Uterus (tissue), 3 donors: ENCODE measurements at regions not wholly inside any gene's neighbourhood (a gene's known extent, or its start where the extent isn't known, plus 50 kb on each side); places are given as distances from the start of the nearest gene placed in this dataset.

Experiments
- DNase-seq, 2 donors: peaks; one replicate each; pipeline ENCODE4 v3.0.0-alpha.2; 2019 to 2020
- H3K27ac ChIP-seq, 2 donors: fragments of 200-600 bp; sonication (generic); 1 replicate in 1 of 2; 2 replicates in 1 of 2; pipeline ENCODE4 v1.5.1; 2016 to 2018
- H3K27me3 ChIP-seq, 2 donors: fragments of 200-600 bp; sonication (generic); one replicate each; pipeline ENCODE4 v1.5.1; 2018 to 2019; ENCODE audit warnings: control low read depth in 1 of 2
- H3K36me3 ChIP-seq, 2 donors: fragments of 200-600 bp; sonication (generic); one replicate each; pipeline ENCODE4 v1.5.1; 2019; ENCODE audit warnings: control low read depth in 1 of 2
- H3K4me1 ChIP-seq, 2 donors: fragments of 200-600 bp; sonication (generic); one replicate each; pipeline ENCODE4 v1.5.1; 2018 to 2019; ENCODE audit warnings: control low read depth in 1 of 2
- H3K4me3 ChIP-seq, 2 donors: fragments of 200-600 bp; sonication (generic); 1 replicate in 1 of 2; 2 replicates in 1 of 2; pipeline ENCODE4 v1.5.1; 2018 to 2019; ENCODE audit warnings: mild to moderate bottlenecking in 1 of 2
- H3K9me3 ChIP-seq, 2 donors: fragments of 200-600 bp; sonication (generic); one replicate each; pipeline ENCODE4 v1.5.1; 2019; ENCODE audit warnings: control low read depth in 1 of 2
- CTCF ChIP-seq, 4 experiments: fragments of 200-600 bp in 2 of 4; fragments of 450-650 bp in 2 of 4; sonication (generic) in 2 of 4; IDR thresholded peaks; one replicate each; pipeline ENCODE4 v1.5.1; 2016 to 2019; ENCODE audit warnings: antibody characterized with exemption in 4 of 4, mild to moderate bottlenecking in 2 of 4, moderate library complexity in 1 of 4
- POLR2A ChIP-seq, 2 donors: fragments of 450-650 bp; IDR thresholded peaks; one replicate each; pipeline ENCODE4 v1.6.1; 2016; ENCODE audit warnings: antibody characterized with exemption in 2 of 2, mild to moderate bottlenecking in 1 of 2, moderate library complexity in 1 of 2
- intact Hi-C: fragments of 100-400 bp; cut with DNase I; formaldehyde crosslinking; loops from one replicate; pipeline ENCODE4 v1.15.1; 2023; ENCODE audit warnings: low total_unique reads
- donor health status: DM: yes; HTN: yes; CAD: no.

DNA sequence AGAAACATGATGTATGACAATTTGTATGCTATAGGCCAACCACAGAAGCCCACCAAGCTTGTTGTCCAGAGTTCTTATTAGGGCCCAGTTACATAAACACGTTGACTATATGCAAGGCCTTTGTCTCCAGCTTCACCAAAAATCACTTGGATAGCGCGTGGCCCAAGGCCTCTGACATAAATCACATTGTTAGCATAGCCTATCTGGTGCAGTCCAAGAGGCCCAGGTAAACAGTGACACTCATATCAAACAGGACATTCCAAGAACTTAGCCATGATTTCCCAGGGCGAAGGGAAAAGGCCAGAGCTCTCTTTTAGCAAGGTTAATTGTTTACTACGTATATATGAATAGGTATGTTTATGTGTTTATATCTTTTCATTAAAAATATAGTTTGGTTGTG lies 337.2 kb upstream of the CELF2 start:
- Histone ChIP-seq H3K9me3 (no peaks in the 10 kb centered on the region), H3K27ac (no peak overlapping the region), H3K36me3 (no peaks in the 10 kb centered on the region), H3K27me3 (no peaks in the 10 kb centered on the region), H3K4me1 (no peaks in the 10 kb centered on the region), H3K4me3 (no peak overlapping the region)
- no peak for DNase-seq
- intact Hi-C loops: no loop called here
- no peak for TF ChIP-seq POLR2A (IDR thresholded peaks at IDR 0.05)
- no peak for TF ChIP-seq CTCF (IDR thresholded peaks at IDR 0.05)

DNA sequence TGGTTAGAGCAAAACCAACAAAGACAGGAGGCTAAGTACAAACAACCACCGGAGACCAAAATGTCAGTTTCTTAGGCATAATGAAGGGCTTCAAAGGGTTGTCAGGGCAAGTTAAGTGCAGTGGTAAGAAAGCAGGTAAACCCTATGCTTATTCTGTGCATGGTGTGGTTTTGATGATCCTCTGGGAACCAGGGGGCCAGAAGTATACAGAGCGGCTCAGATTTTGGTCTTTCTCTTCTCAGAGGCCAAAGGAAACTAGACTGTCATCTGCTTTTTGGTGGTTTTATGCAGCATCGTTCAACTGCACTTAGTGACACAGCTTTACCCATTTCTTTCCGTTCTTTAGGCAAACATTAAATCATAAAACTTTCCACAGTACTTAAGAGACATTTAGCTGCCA lies 332.7 kb upstream of the CELF2 start:
- H3K9me3 ChIP-seq: no peaks in the 10 kb centered on the region
- no peak for TF ChIP-seq POLR2A (IDR thresholded peaks at IDR 0.05)
- no peak for TF ChIP-seq CTCF (IDR thresholded peaks at IDR 0.05)
- H3K4me1 ChIP-seq: no peaks in the 10 kb centered on the region
- no peaks in the 10 kb centered on the region for H3K27me3 ChIP-seq
- no peak for DNase-seq
- no peak overlapping the region for H3K27ac ChIP-seq
- no peaks in the 10 kb centered on the region for H3K36me3 ChIP-seq
- no peak overlapping the region for H3K4me3 ChIP-seq
- intact Hi-C loops: no loop called here

DNA sequence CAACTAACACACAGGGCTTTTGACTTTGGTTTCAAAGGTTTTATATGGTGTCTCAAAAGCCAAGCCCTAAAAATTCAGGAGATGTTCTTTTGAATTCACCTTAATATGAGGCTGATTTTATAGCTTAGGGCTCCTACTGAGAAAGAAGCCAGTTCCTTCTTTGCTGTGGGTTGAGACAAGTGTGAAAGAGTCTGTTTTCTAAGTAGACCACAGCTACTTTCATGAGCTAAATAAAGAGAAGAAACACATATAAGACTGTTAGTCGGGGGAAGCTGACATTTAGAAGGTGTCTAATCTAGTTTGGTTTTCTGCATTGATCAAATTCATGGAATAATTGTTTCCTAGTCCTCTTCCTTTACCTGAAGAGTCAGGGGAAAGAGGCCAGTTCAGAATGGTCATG lies 332.1 kb upstream of the CELF2 start:
- no peak overlapping the region for H3K4me3 ChIP-seq
- no peak for DNase-seq
- H3K4me1 ChIP-seq: no peaks in the 10 kb centered on the region
- H3K9me3 ChIP-seq: no peaks in the 10 kb centered on the region
- intact Hi-C loops: no loop called here
- no peaks in the 10 kb centered on the region for H3K27me3 ChIP-seq
- H3K36me3 ChIP-seq: no peaks in the 10 kb centered on the region
- H3K27ac ChIP-seq: no peak overlapping the region
- TF ChIP-seq CTCF (IDR thresholded peaks at IDR 0.05) (no peak), POLR2A (IDR thresholded peaks at IDR 0.05) (no peak)

GRCh38 chr10:10687751-10688150 lies 329.9 kb upstream of the CELF2 start:
- Histone ChIP-seq H3K9me3 (no peaks in the 10 kb centered on the region), H3K27ac (no peak overlapping the region), H3K36me3 (no peaks in the 10 kb centered on the region), H3K4me1 (no peaks in the 10 kb centered on the region), H3K27me3 (no peaks in the 10 kb centered on the region), H3K4me3 (no peak overlapping the region)
- no peak for DNase-seq
- intact Hi-C loops: no loop called here
- TF ChIP-seq POLR2A (IDR thresholded peaks at IDR 0.05) (no peak), CTCF (IDR thresholded peaks at IDR 0.05) (no peak)

- DNase-seq: no peak
- TF ChIP-seq POLR2A (IDR thresholded peaks at IDR 0.05): no peak
- TF ChIP-seq CTCF (IDR thresholded peaks at IDR 0.05): no peak
- Histone ChIP-seq H3K27ac (no peak overlapping the region), H3K36me3 (no peaks in the 10 kb centered on the region), H3K9me3 (no peaks in the 10 kb centered on the region), H3K4me3 (no peak overlapping the region), H3K4me1 (no peaks in the 10 kb centered on the region), H3K27me3 (no peaks in the 10 kb centered on the region)
- intact Hi-C loops: no loop called here
These were observed 318.2 kb upstream of the CELF2 start for GRCh38 chr10:10699427-10699826.
